OCI-LY3 (cell line): ENCODE measurements at regions not wholly inside any gene's neighbourhood (a gene's known extent, or its start where the extent isn't known, plus 50 kb on each side); places are given as distances from the start of the nearest gene placed in this dataset.

Experiments used
- H2AFZ ChIP-seq: fragments of 200-600, 300-600 bp; shearing (Covaris generic); 2 replicates; pipeline ENCODE4 v1.6.0; 2014; ENCODE audit warnings: antibody characterized with exemption, low read depth, low read length
- H3K27ac ChIP-seq: fragments of 200-600, 300-600 bp; sonication (generic); 2 replicates; pipeline ENCODE4 v1.5.1; 2014; ENCODE audit warnings: mild to moderate bottlenecking, low read length, moderate library complexity, mixed read lengths
- H3K27me3 ChIP-seq: fragments of 200-600, 300-600 bp; sonication (generic); 2 replicates; pipeline ENCODE4 v1.6.1; 2014; ENCODE audit warnings: low read depth, low read length, mixed read lengths
- H3K36me3 ChIP-seq: fragments of 200-600, 300-600 bp; sonication (generic); replicated peaks from 2 replicates; pipeline ENCODE3; 2014; ENCODE audit warnings: low read depth, low read length, mixed read lengths
- H3K4me1 ChIP-seq: fragments of 300-600, 200-600 bp; sonication (generic); 2 replicates; pipeline ENCODE4 v1.6.1; 2014; ENCODE audit warnings: low read length, mixed read lengths
- H3K4me2 ChIP-seq: fragments of 200-600, 300-600 bp; sonication (generic); 2 replicates; pipeline ENCODE4 v1.6.1; 2014; ENCODE audit warnings: low read length, mixed read lengths
- H3K4me3 ChIP-seq: fragments of 300-600, 200-600 bp; sonication (generic); 2 replicates; pipeline ENCODE4 v1.5.1; 2014; ENCODE audit warnings: antibody characterized with exemption, mild to moderate bottlenecking, low read length, moderate library complexity
- H3K79me2 ChIP-seq: fragments of 300-600, 200-600 bp; shearing (Covaris generic); 2 replicates; pipeline ENCODE4 v1.6.1; 2014; ENCODE audit warnings: mild to moderate bottlenecking, low read length, mixed read lengths
- H3K9ac ChIP-seq: fragments of 300-600, 200-600 bp; shearing (Covaris generic); 2 replicates; pipeline ENCODE4 v1.6.0; 2014; ENCODE audit warnings: mild to moderate bottlenecking, low read length, moderate library complexity
- H3K9me3 ChIP-seq: fragments of 200-600, 300-600 bp; shearing (Covaris generic); 2 replicates; pipeline ENCODE4 v1.6.1; 2014; ENCODE audit warnings: low read length, mixed read lengths; ENCODE audit not compliant: insufficient read depth
- H4K20me1 ChIP-seq: fragments of 200-600, 300-600 bp; sonication (generic); 2 replicates; pipeline ENCODE4 v1.6.1; 2016; ENCODE audit warnings: low read length, mixed read lengths; ENCODE audit not compliant: insufficient read depth
- CTCF ChIP-seq: fragments of 200-600, 300-600 bp; sonication (generic); IDR thresholded peaks from 2 replicates; pipeline ENCODE4 v1.5.1; 2014; ENCODE audit warnings: antibody characterized with exemption, low read length, low read depth
- EZH2phosphoT487 ChIP-seq: fragments of 200-600 bp; shearing (Covaris generic); IDR thresholded peaks from 2 replicates; pipeline ENCODE4 v1.6.1; 2018; ENCODE audit warnings: antibody characterized with exemption, mixed run types, low read depth

GRCh38 chr9:81146241-81146640 is 543.1 kb downstream of the TLE1 start:
- no peak overlapping the region for H3K27ac ChIP-seq
- no peaks in the 10 kb centered on the region for H3K4me1 ChIP-seq
- no peaks in the 10 kb centered on the region for H4K20me1 ChIP-seq
- H3K27me3 ChIP-seq: no peaks in the 10 kb centered on the region
- H2AFZ ChIP-seq: no peak overlapping the region
- H3K79me2 ChIP-seq: no peaks in the 10 kb centered on the region
- no peaks in the 10 kb centered on the region for H3K9me3 ChIP-seq
- no peaks in the 10 kb centered on the region for H3K36me3 ChIP-seq
- H3K4me2 ChIP-seq: no peak overlapping the region
- H3K9ac ChIP-seq: no peak overlapping the region
- H3K4me3 ChIP-seq: no peak overlapping the region
- no peak for TF ChIP-seq CTCF
- no peak for TF ChIP-seq EZH2phosphoT487

GRCh38 chr9:81145331-81145963 is 543.9 kb downstream of the TLE1 start:
- H3K27me3 ChIP-seq: no peaks in the 10 kb centered on the region
- H3K36me3 ChIP-seq: no peaks in the 10 kb centered on the region
- no peaks in the 10 kb centered on the region for H3K9me3 ChIP-seq
- H3K27ac ChIP-seq: no peak overlapping the region
- no peaks in the 10 kb centered on the region for H3K4me1 ChIP-seq
- TF ChIP-seq EZH2phosphoT487: no peak
- TF ChIP-seq CTCF: no peak
- H3K4me2 ChIP-seq: no peak overlapping the region
- no peak overlapping the region for H2AFZ ChIP-seq
- no peaks in the 10 kb centered on the region for H3K79me2 ChIP-seq
- no peaks in the 10 kb centered on the region for H4K20me1 ChIP-seq
- H3K4me3 ChIP-seq: no peak overlapping the region
- no peak overlapping the region for H3K9ac ChIP-seq

GRCh38 chr9:81141961-81142360 is 547.4 kb downstream of the TLE1 start:
- TF ChIP-seq EZH2phosphoT487 (no peak), CTCF (no peak)
- H3K36me3 ChIP-seq: no peaks in the 10 kb centered on the region
- H3K9me3 ChIP-seq: no peaks in the 10 kb centered on the region
- H3K4me2 ChIP-seq: no peak overlapping the region
- H3K27me3 ChIP-seq: no peaks in the 10 kb centered on the region
- H3K9ac ChIP-seq: no peak overlapping the region
- H4K20me1 ChIP-seq: no peaks in the 10 kb centered on the region
- H3K4me3 ChIP-seq: no peak overlapping the region
- no peaks in the 10 kb centered on the region for H3K4me1 ChIP-seq
- no peak overlapping the region for H3K27ac ChIP-seq
- no peaks in the 10 kb centered on the region for H3K79me2 ChIP-seq
- H2AFZ ChIP-seq: no peak overlapping the region

GRCh38 chr9:81137976-81138568 is 551.3 kb downstream of the TLE1 start:
- Histone ChIP-seq H3K36me3 (no peaks in the 10 kb centered on the region), H3K4me1 (no peaks in the 10 kb centered on the region), H3K4me2 (no peak overlapping the region), H2AFZ (no peak overlapping the region), H3K4me3 (no peak overlapping the region), H3K9me3 (no peaks in the 10 kb centered on the region), H3K27me3 (no peaks in the 10 kb centered on the region), H3K27ac (no peak overlapping the region), H4K20me1 (no peaks in the 10 kb centered on the region), H3K9ac (no peak overlapping the region), H3K79me2 (no peaks in the 10 kb centered on the region)
- TF ChIP-seq CTCF: no peak
- TF ChIP-seq EZH2phosphoT487: no peak
